ENCODE measurements at regions not wholly inside any gene's neighbourhood (a gene's known extent, or its start where the extent isn't known, plus 50 kb on each side); places are given as distances from the start of the nearest gene placed in this dataset.

GRCh38 chr3:171535133-171535532 is 74.9 kb upstream of the TNIK start:
- TF ChIP-seq POLR2AphosphoS5 (IDR thresholded peaks at IDR 0.05; ENCODE audit: low read depth, low read length) = no peak
- no peak for TF ChIP-seq TAF1 (IDR thresholded peaks at IDR 0.05; ENCODE audit: borderline replicate concordance, low read depth, low read length)

All from GM12892 (cell line).